ENCODE measurements at regions not wholly inside any gene's neighbourhood (a gene's known extent, or its start where the extent isn't known, plus 50 kb on each side); places are given as distances from the start of the nearest gene placed in this dataset.

GRCh38 chr2:225794652-225795400 lies 395.3 kb downstream of the NYAP2 start:
- TF ChIP-seq CTCF (conservative IDR thresholded peaks at IDR 0.05; ENCODE audit: low read depth in 2 of 2) (no peak), REST (IDR thresholded peaks at IDR 0.05; ENCODE audit: unreplicated experiment) (no peak)
